IMR-90 (cell line): ENCODE measurements at regions not wholly inside any gene's neighbourhood (a gene's known extent, or its start where the extent isn't known, plus 50 kb on each side); places are given as distances from the start of the nearest gene placed in this dataset.

Experiments used
- ATAC-seq: fragments of 200-7000 bp; cut with Tn5 transposase; 2 replicates; pipeline ENCODE4 v1.9.1; 2020; ENCODE audit warnings: low read depth, mild to moderate bottlenecking, moderate library complexity
- BruUV-seq: library from RNA; stranded (reverse); fragments of 400-500 nt; replicated peaks from 2 replicates; lab custom pipeline; 2021; lab: Mats Ljungman, UMichigan
- CTCF ChIA-PET: fragments of 300-600 bp; formaldehyde crosslinking; extraction: SDS; loops from one replicate; lab custom pipeline; 2021; ENCODE audit warnings: antibody characterized with exemption; lab: Yijun Ruan, JAX
- POLR2A ChIA-PET: fragments of 300-600 bp; sonication (Branson Sonifier 250); formaldehyde crosslinking; loops from one replicate; lab custom pipeline; 2022; ENCODE audit warnings: antibody characterized with exemption; ENCODE audit not compliant: unreplicated experiment; lab: Charles Lee
- DNase-seq: peaks from one replicate; pipeline ENCODE4 v3.0.0; 2013
- H2AFZ ChIP-seq: replicated peaks from 2 replicates; pipeline ENCODE3; 2013; ENCODE audit warnings: low read length, mild to moderate bottlenecking; ENCODE audit not compliant: poor library complexity
- H2AK5ac ChIP-seq: 2 replicates; pipeline ENCODE4 v1.6.1; 2013; ENCODE audit warnings: low read depth, low read length, inconsistent platforms
- H2AK9ac ChIP-seq: replicated peaks from 2 replicates; pipeline ENCODE3; 2013; ENCODE audit warnings: mild to moderate bottlenecking, low read depth, low read length, moderate library complexity; ENCODE audit not compliant: poor library complexity
- H2BK120ac ChIP-seq: 2 replicates; pipeline ENCODE4 v1.6.1; 2013; ENCODE audit warnings: low read depth, low read length, inconsistent platforms
- H2BK15ac ChIP-seq: 3 replicates; pipeline ENCODE4 v1.6.1; 2013; ENCODE audit warnings: low read depth, low read length, inconsistent platforms
- H2BK20ac ChIP-seq: 2 replicates; pipeline ENCODE4 v1.6.1; 2013; ENCODE audit warnings: low read depth, mild to moderate bottlenecking, inconsistent platforms, low read length, moderate library complexity
- H2BK5ac ChIP-seq: 2 replicates; pipeline ENCODE4 v1.6.1; 2013; ENCODE audit warnings: mild to moderate bottlenecking, low read depth, low read length, inconsistent platforms; ENCODE audit not compliant: poor library complexity, severe bottlenecking
- H3K14ac ChIP-seq: replicated peaks from 2 replicates; pipeline ENCODE4 v1.6.1; 2013; ENCODE audit warnings: low read depth, low read length, inconsistent platforms
- H3K18ac ChIP-seq: 2 replicates; pipeline ENCODE4 v1.6.1; 2013; ENCODE audit warnings: low read depth, low read length, control low read depth
- H3K23ac ChIP-seq: 2 replicates; pipeline ENCODE4 v1.6.1; 2013; ENCODE audit warnings: low read depth, low read length, inconsistent platforms
- H3K27ac ChIP-seq: 2 replicates; pipeline ENCODE4 v1.5.1; 2013; ENCODE audit warnings: mild to moderate bottlenecking, control low read depth, low read length; ENCODE audit not compliant: insufficient read depth
- H3K27me3 ChIP-seq: 2 replicates; pipeline ENCODE4 v1.6.1; 2013; ENCODE audit warnings: low read length; ENCODE audit not compliant: control insufficient read depth, insufficient read depth
- H3K36me3 ChIP-seq: 2 replicates; pipeline ENCODE4 v1.6.1; 2013; ENCODE audit warnings: low read length, mixed read lengths; ENCODE audit not compliant: control insufficient read depth, insufficient read depth
- H3K4ac ChIP-seq: 2 replicates; pipeline ENCODE4 v1.6.1; 2013; ENCODE audit warnings: low read depth, low read length, inconsistent platforms
- H3K4me1 ChIP-seq: 2 replicates; pipeline ENCODE4 v1.6.1; 2013; ENCODE audit warnings: low read length, mixed read lengths; ENCODE audit not compliant: control insufficient read depth, insufficient read depth
- H3K4me2 ChIP-seq: 2 replicates; pipeline ENCODE4 v1.6.1; 2013; ENCODE audit warnings: low read depth, mild to moderate bottlenecking, control low read depth, low read length, moderate library complexity
- H3K4me3 ChIP-seq: 2 replicates; pipeline ENCODE4 v1.5.1; 2013; ENCODE audit warnings: low read depth, mild to moderate bottlenecking, control low read depth, low read length, moderate library complexity; ENCODE audit not compliant: insufficient read depth
- H3K56ac ChIP-seq: 2 replicates; pipeline ENCODE4 v1.6.1; 2013; ENCODE audit warnings: low read length, inconsistent platforms; ENCODE audit not compliant: insufficient read depth; ENCODE audit errors: extremely low read depth
- H3K79me1 ChIP-seq, 2 experiments: 2 replicates each; pipeline ENCODE4 v1.6.1; 2013; ENCODE audit warnings: low read length in 2 of 2, inconsistent platforms in 1 of 2, low read depth in 1 of 2
- H3K9ac ChIP-seq: 2 replicates; pipeline ENCODE4 v1.6.1; 2013; ENCODE audit warnings: low read depth, low read length, control low read depth
- H3K9me1 ChIP-seq: 2 replicates; pipeline ENCODE4 v1.6.1; 2013; ENCODE audit warnings: low read length, inconsistent platforms; ENCODE audit not compliant: insufficient read depth
- H3K9me3 ChIP-seq: 2 replicates; pipeline ENCODE4 v1.6.1; 2013; ENCODE audit warnings: low read length; ENCODE audit not compliant: control insufficient read depth, insufficient read depth
- H4K20me1 ChIP-seq: 2 replicates; pipeline ENCODE4 v1.6.1; 2013; ENCODE audit warnings: low read length, inconsistent platforms; ENCODE audit not compliant: insufficient read depth
- H4K5ac ChIP-seq: 2 replicates; pipeline ENCODE4 v1.6.1; 2013; ENCODE audit warnings: mild to moderate bottlenecking, low read depth, low read length, control low read depth
- H4K8ac ChIP-seq, 2 experiments: 2 replicates each; pipeline ENCODE4 v1.6.1; 2013; ENCODE audit warnings: low read depth in 2 of 2, low read length in 2 of 2, control low read depth in 1 of 2, inconsistent platforms in 1 of 2
- H4K91ac ChIP-seq: 2 replicates; pipeline ENCODE4 v1.6.1; 2013; ENCODE audit warnings: low read depth, low read length, inconsistent platforms; ENCODE audit not compliant: insufficient read depth
- CEBPB ChIP-seq: IDR thresholded peaks from 2 replicates; pipeline ENCODE4 v1.6.1; 2012; ENCODE audit warnings: low read depth, low read length, improper control_type of control experiment
- CHD1 ChIP-seq: IDR thresholded peaks from 2 replicates; pipeline ENCODE4 v1.6.1; 2012; ENCODE audit warnings: low read depth, low read length, improper control_type of control experiment
- CTCF ChIP-seq: conservative IDR thresholded peaks from 2 replicates; pipeline ENCODE4 v1.5.1; 2012; ENCODE audit warnings: mild to moderate bottlenecking, low read depth, low read length, improper control_type of control experiment
- ELK1 ChIP-seq: fragments of 150-350 bp; IDR thresholded peaks from 2 replicates; pipeline ENCODE4 v1.6.1; 2016; ENCODE audit warnings: low read depth, mild to moderate bottlenecking, low read length, moderate library complexity, borderline replicate concordance
- FOS ChIP-seq: fragments of 150-350 bp; IDR thresholded peaks from 2 replicates; pipeline ENCODE4 v1.6.1; 2016; ENCODE audit warnings: low read depth, low read length
- NFE2L2 ChIP-seq: fragments of 150-350 bp; IDR thresholded peaks from 2 replicates; pipeline ENCODE4 v1.6.1; 2016; ENCODE audit warnings: low read depth, mild to moderate bottlenecking, low read length
- POLR2A ChIP-seq: IDR thresholded peaks from 2 replicates; pipeline ENCODE4 v1.6.1; 2012; ENCODE audit warnings: mild to moderate bottlenecking, low read depth, low read length
- RAD21 ChIP-seq: IDR thresholded peaks from 2 replicates; pipeline ENCODE4 v1.6.1; 2012; ENCODE audit warnings: low read length, improper control_type of control experiment
- RFX5 ChIP-seq: IDR thresholded peaks from 2 replicates; pipeline ENCODE4 v1.8.0; 2012; ENCODE audit warnings: low read depth, mild to moderate bottlenecking, low read length, moderate library complexity
- SMC3 ChIP-seq: fragments of 150-350 bp; IDR thresholded peaks from 2 replicates; pipeline ENCODE4 v1.6.1; 2016; ENCODE audit warnings: low read depth, mild to moderate bottlenecking, antibody characterized with exemption, low read length, moderate library complexity
- USF2 ChIP-seq: fragments of 150-350 bp; IDR thresholded peaks from 2 replicates; pipeline ENCODE4 v1.6.1; 2017; ENCODE audit warnings: mild to moderate bottlenecking, antibody characterized with exemption, low read length, low read depth
- WGBS, 2 experiments: methylation state at CpG; one replicate each; pipeline versions ENCODE4 v1.1.5 to v1.1.7; 2013; ENCODE audit warnings: missing lambda C conversion rate in 2 of 2; ENCODE audit not compliant: insufficient read length in 1 of 2; ENCODE audit errors: extremely low coverage in 2 of 2; 5-methylcytosine and 5-hydroxymethylcytosine counted together
- dilution Hi-C: fragments of 300-500 bp; cut with HindIII; formaldehyde crosslinking; loops from one replicate; pipeline ENCODE4 v1.14.3; 2018; ENCODE audit warnings: low sequenced_read_pairs; ENCODE audit not compliant: unreplicated experiment
- in situ Hi-C: fragments of 300-500 bp; cut with MboI; formaldehyde crosslinking; loops from 3 replicates; pipeline ENCODE4 v1.14.3; 2019; ENCODE audit warnings: low sequenced_read_pairs, inconsistent platforms, mixed read lengths
- intact Hi-C: fragments of 100-400 bp; cut with micrococcal nuclease; formaldehyde crosslinking; loops from 2 replicates; pipeline ENCODE4 v1.10.0; 2022

GRCh38 chr1:143610196-143610595 lies 361.6 kb downstream of the FAM72C start:
- H3K4me2 ChIP-seq, result no peak overlapping the region
- CTCF ChIA-PET, result no interaction called here
- no peak overlapping the region for H3K9ac ChIP-seq
- no peak overlapping the region for H3K4ac ChIP-seq
- H3K23ac ChIP-seq, result no peak overlapping the region
- H4K8ac ChIP-seq, result no peak overlapping the region
- no peak overlapping the region for H2AK5ac ChIP-seq
- H2AFZ ChIP-seq, result no peak overlapping the region
- H3K27ac ChIP-seq, result no peak overlapping the region
- no peak overlapping the region for H3K56ac ChIP-seq
- no peaks in the 10 kb centered on the region for H3K79me1 ChIP-seq
- no peak overlapping the region for H3K14ac ChIP-seq
- H4K5ac ChIP-seq, result no peak overlapping the region
- no peaks in the 10 kb centered on the region for H3K9me1 ChIP-seq
- H3K4me3 ChIP-seq, result no peak overlapping the region
- no peak overlapping the region for H2BK20ac ChIP-seq
- DNase-seq, result no peak
- H3K27me3 ChIP-seq, result no peaks in the 10 kb centered on the region
- no peak for TF ChIP-seq RAD21
- no peak for TF ChIP-seq USF2
- no peak for TF ChIP-seq CEBPB
- TF ChIP-seq POLR2A, result no peak
- TF ChIP-seq ELK1, result no peak
- TF ChIP-seq NFE2L2, result no peak
- no peak for TF ChIP-seq SMC3
- no peak for TF ChIP-seq CHD1
- TF ChIP-seq RFX5, result no peak
- no peak for TF ChIP-seq CTCF
- no peak for TF ChIP-seq FOS
- ATAC-seq, result no peak
- in situ Hi-C loops (no loop called here), dilution Hi-C loops (no loop called here), intact Hi-C loops (no loop called here)
- no TSS peak for BruUV-seq
- POLR2A ChIA-PET, result no interaction called here
- 93% methylated on average over 6 of the region's 11 CpGs; no CpG with 5 or more reads in 1 of the 2 experiments for WGBS, 2 experiments
- H4K91ac ChIP-seq, result no peak overlapping the region
- H2BK15ac ChIP-seq, result no peak overlapping the region
- H3K18ac ChIP-seq, result no peak overlapping the region
- H2BK120ac ChIP-seq, result no peak overlapping the region
- H3K9me3 ChIP-seq, result no peaks in the 10 kb centered on the region
- no peaks in the 10 kb centered on the region for H3K36me3 ChIP-seq
- no peak overlapping the region for H2AK9ac ChIP-seq
- H3K4me1 ChIP-seq, result no peaks in the 10 kb centered on the region
- H4K20me1 ChIP-seq, result no peaks in the 10 kb centered on the region
- no peak overlapping the region for H2BK5ac ChIP-seq
